HepG2 (cell line): ENCODE measurements at regions not wholly inside any gene's neighbourhood (a gene's known extent, or its start where the extent isn't known, plus 50 kb on each side); places are given as distances from the start of the nearest gene placed in this dataset.

Source experiments
- CTCF ChIP-seq: sonication (generic); formaldehyde crosslinking; IDR thresholded peaks from 2 replicates; pipeline ENCODE4 v1.5.0; 2020; ENCODE audit warnings: mild to moderate bottlenecking, missing genetic modification reagents, moderate library complexity
- ELF4 ChIP-seq: sonication (generic); formaldehyde crosslinking; IDR thresholded peaks from 2 replicates; pipeline ENCODE4 v1.5.0; 2020; ENCODE audit warnings: missing genetic modification reagents, mild to moderate bottlenecking, moderate library complexity, borderline replicate concordance
- FOXA3 ChIP-seq: IDR thresholded peaks from 2 replicates; pipeline ENCODE4 v1.6.1; 2016; ENCODE audit warnings: missing genetic modification reagents, missing compliant biosample characterization
- HMG20B ChIP-seq: conservative IDR thresholded peaks from 2 replicates; pipeline ENCODE4 v1.6.1; 2016; ENCODE audit warnings: missing genetic modification reagents, missing compliant biosample characterization
- NFKBIZ ChIP-seq: IDR thresholded peaks from 2 replicates; pipeline ENCODE4 v1.6.1; 2018; ENCODE audit warnings: missing genetic modification reagents, missing compliant biosample characterization
- PAWR ChIP-seq: sonication (generic); formaldehyde crosslinking; IDR thresholded peaks from 2 replicates; pipeline ENCODE4 v1.4.0; 2020; ENCODE audit warnings: missing genetic modification reagents, mild to moderate bottlenecking, borderline replicate concordance
- PRMT3 ChIP-seq: sonication (generic); formaldehyde crosslinking; IDR thresholded peaks from 2 replicates; pipeline ENCODE4 v1.8.1; 2022; ENCODE audit warnings: low read depth, mild to moderate bottlenecking, moderate library complexity, missing genetic modification reagents, borderline replicate concordance
- REST ChIP-seq, 2 experiments: IDR thresholded peaks; 2 replicates each; pipeline ENCODE4 v1.6.1; 2011 to 2012; ENCODE audit warnings: low read length in 2 of 2, borderline replicate concordance in 1 of 2, low read depth in 1 of 2, mild to moderate bottlenecking in 1 of 2, moderate library complexity in 1 of 2
- ZFP1 ChIP-seq: IDR thresholded peaks from 2 replicates; pipeline ENCODE4 v1.6.1; 2016
- ZHX1 ChIP-seq: sonication (generic); formaldehyde crosslinking; IDR thresholded peaks from 2 replicates; pipeline ENCODE4 v1.8.1; 2022; ENCODE audit warnings: low read depth, mild to moderate bottlenecking, missing genetic modification reagents
- ZNF331 ChIP-seq: sonication (generic); formaldehyde crosslinking; IDR thresholded peaks from 2 replicates; pipeline ENCODE4 v1.4.0; 2020; ENCODE audit warnings: missing genetic modification reagents
- ZNF660 ChIP-seq: sonication (generic); formaldehyde crosslinking; IDR thresholded peaks from 2 replicates; pipeline ENCODE4 v1.5.1; 2020; ENCODE audit warnings: mild to moderate bottlenecking, low read depth, missing genetic modification reagents, borderline replicate concordance
- ZNF766 ChIP-seq: sonication (generic); formaldehyde crosslinking; IDR thresholded peaks from 2 replicates; pipeline ENCODE4 v1.5.0; 2020; ENCODE audit warnings: missing genetic modification reagents, borderline replicate concordance
- ZNF770 ChIP-seq: sonication (generic); formaldehyde crosslinking; IDR thresholded peaks from 2 replicates; pipeline ENCODE4 v1.5.0; 2020; ENCODE audit warnings: mild to moderate bottlenecking, missing genetic modification reagents

- TF ChIP-seq ZNF766 (CRISPR knock-in tag) = no peak
- no peak for TF ChIP-seq NFKBIZ (CRISPR knock-in tag)
- no peak for TF ChIP-seq HMG20B
- no peak for TF ChIP-seq ZFP1 (CRISPR knock-in tag)
- no peak for TF ChIP-seq PRMT3 (CRISPR knock-in tag)
- no peak for TF ChIP-seq ELF4
- TF ChIP-seq ZHX1 (CRISPR knock-in tag) = no peak
- TF ChIP-seq CTCF (CRISPR knock-in tag) = no peak
- TF ChIP-seq ZNF660 = no peak
- no peak for TF ChIP-seq PAWR (CRISPR knock-in tag)
- TF ChIP-seq ZNF331 (CRISPR knock-in tag) = no peak
- no peak for TF ChIP-seq ZNF770
- TF ChIP-seq REST (IDR thresholded peaks at IDR 0.05; ENCODE audit: borderline replicate concordance in 1 of 2, low read depth in 1 of 2, low read length in 2 of 2) = no peak
- TF ChIP-seq FOXA3 (CRISPR knock-in tag) = no peak
These were observed 667.1 kb upstream of the PKN2 start for GRCh38 chr1:88016947-88017346.
